NCI-H526 (cell line): ENCODE measurements at regions not wholly inside any gene's neighbourhood (a gene's known extent, or its start where the extent isn't known, plus 50 kb on each side); places are given as distances from the start of the nearest gene placed in this dataset.

ENCODE experiments used
- DNase-seq, 2 experiments: peaks; one replicate each; lab custom pipeline; 2025; lab: John Stamatoyannopoulos, UW

DNA sequence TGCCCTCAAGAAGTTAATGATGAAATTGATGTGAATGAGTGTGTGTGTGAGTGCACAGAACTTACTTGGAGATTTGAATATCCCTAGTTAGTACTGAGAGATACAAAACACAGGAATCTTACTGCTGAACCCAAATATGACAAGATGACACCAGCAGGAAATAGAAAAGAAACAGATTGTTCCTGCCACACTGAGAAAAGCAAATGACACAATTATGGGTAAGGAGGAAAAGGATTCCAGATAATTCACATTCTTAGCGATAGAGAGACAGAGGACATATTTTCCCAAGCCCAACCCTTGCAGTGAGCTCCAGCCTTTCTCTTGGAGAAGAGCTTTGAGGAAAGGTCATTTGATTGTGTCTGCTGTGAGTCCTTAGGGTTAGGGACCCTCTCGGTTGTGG is 105.7 kb upstream of the SMIM21 start:
- no peak for DNase-seq

- no peak for DNase-seq
Observed at GRCh38 chr18:75531851-75532459, 104.5 kb upstream of the SMIM21 start.

DNA sequence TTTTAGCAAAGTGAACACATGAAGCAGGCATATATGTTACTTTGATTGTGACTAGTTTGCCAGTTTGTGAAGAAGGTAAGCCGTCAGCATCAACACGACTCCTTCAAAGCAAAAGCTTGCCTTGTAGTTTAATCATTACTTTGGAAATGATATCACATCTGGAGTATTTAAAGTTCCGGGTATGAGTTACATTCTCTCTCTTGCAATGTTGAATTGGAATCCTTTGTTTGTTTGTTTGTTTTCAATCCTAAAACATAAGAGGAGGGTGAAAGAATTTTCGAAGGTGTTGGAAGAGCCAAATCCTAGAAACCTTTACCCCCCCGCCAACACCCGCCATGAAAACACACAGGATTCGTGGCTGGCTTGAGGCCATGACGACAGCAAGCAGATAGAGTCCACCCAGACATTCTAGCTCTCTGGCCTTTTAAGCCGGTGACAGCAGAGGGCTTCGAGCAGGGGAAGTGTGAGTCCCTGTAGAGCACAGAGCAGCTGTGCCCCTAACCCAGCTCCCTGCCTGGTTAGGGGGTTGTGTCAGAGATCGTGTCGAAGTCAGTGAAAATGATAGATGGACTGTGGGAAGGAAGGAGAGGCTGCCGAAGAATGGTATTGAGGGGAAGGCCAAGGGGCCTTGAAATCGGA is 103.8 kb upstream of the SMIM21 start:
- no peak for DNase-seq

- DNase-seq = no peak
Observed at GRCh38 chr18:75530566-75531211, 103.2 kb upstream of the SMIM21 start.

GRCh38 chr18:75530118-75530517 is 102.6 kb upstream of the SMIM21 start:
- no peak for DNase-seq

- DNase-seq = no peak
Observed at GRCh38 chr18:75529394-75529793, 101.9 kb upstream of the SMIM21 start.

DNA sequence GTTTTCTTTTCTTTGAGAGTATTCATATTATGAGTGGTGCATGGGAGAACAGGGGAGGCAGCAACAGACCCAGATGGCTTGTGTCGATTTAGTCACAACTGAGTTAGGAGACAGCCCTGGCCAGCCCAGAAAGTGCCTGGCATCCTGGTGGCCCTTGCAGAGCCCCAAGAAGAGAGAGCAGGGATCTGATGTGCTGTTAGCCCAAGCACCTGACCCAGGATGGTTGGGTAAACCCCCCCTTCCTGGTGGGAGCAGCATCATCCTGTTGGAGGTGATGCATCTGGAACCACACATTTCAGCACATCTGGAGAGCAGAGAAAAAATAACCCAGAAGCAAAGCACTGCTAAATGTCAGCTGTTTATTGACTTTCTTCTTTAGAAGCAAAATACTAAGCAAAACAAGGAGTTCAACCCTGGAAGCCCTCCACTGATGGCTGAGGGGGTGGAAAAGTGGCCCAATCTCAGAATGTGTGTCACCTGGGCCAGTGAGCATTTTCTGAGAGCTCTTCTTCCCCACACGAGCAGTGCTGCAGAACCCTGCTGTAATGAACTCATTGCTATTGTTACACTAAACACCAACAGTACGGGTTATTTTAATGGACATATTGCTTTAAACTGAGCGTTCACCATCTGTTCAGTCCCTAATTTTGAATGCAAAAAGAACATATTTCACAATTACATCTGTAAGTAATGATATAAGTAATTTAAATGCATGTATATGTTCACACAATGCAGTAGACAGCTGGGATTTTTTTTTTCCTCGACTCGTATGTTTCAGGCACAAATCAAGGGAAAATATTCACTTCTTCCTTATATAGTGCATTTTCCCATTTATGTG is 100.6 kb upstream of the SMIM21 start:
- DNase-seq = no peak

- no peak for DNase-seq
Observed at GRCh38 chr18:75526038-75526437, 98.5 kb upstream of the SMIM21 start.

DNA sequence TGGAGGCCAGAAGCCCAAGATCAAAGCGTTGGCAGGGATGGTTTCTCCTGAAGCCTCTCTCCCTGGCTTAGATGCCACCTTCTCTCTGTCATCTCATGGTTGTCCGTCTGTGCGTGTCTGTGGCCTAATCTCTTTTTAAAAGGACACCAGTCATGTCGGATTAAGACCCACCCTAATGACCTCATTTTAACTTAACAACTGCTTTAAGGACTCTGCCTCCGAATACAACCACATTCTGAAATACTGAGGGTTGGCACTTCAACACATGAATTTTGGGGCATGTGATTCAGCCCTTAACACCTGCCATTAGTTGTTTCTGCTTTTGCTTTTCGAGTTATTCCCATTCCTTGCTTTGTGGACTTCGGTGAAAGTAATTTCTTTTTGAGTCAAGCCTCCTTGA is 97.8 kb upstream of the SMIM21 start:
- DNase-seq = no peak

DNA sequence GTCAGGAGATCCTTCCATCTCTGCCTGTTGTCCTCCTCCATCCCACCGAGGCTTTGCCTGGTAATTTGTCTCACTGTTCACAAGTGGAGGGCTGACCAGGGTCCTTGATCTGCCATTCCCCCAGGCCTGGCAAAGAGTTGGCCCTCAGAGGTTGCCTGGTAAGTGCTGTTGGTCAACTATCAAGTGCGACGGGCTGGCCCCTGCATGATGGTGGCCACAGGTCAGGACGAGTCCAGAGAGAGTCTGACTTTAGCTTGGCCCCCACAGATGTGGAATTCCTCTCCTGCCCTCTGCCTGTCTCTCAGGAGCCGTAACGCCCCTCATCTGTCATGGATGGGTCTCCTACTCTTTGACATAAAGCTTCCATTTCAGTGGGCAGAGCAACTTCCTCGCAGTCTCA is 97.3 kb upstream of the SMIM21 start:
- DNase-seq = no peak

GRCh38 chr18:75524181-75524580 is 96.7 kb upstream of the SMIM21 start:
- DNase-seq = no peak

DNA sequence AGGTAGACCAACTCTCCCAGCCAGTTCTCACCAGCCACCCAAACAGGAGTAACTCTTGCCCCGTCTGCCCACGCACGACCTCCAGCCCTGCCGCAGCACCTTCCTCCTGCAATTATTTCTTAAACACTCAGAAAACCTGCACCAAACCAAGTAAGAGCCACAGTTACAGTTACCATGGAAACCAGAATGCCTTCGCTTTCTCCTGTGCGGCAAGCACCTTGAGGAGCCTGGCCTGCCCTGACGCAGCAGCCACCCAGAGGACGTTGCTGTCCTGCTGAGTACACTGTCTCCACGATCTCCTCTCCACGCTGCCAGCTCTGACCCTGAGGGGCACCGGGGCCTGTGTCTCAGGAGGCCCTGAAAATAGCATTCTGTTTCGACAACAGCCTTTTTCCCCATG is 94.3 kb upstream of the SMIM21 start:
- no peak for DNase-seq

DNA sequence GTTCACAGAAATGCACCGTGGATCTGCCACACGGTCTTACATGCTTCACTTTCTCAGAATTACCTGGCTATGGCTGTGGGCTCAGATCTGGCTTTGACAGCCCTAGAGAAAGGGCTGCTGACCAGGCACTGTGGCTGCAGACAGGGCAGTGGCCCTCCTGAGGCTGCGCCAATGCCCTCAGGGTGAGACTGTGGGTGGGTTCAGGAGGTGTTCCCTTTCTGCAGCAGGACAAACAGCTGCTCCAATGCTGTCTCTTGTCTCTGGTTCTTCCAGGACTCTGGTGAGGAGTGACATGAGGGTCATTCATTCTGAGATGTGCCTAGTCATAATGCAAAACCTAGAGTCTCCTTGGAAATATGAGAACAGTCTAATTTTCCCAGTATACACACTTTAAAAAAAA is 90.5 kb upstream of the SMIM21 start:
- DNase-seq = no peak

- DNase-seq = no peak
Observed at GRCh38 chr18:75517286-75517685, 89.8 kb upstream of the SMIM21 start.

DNA sequence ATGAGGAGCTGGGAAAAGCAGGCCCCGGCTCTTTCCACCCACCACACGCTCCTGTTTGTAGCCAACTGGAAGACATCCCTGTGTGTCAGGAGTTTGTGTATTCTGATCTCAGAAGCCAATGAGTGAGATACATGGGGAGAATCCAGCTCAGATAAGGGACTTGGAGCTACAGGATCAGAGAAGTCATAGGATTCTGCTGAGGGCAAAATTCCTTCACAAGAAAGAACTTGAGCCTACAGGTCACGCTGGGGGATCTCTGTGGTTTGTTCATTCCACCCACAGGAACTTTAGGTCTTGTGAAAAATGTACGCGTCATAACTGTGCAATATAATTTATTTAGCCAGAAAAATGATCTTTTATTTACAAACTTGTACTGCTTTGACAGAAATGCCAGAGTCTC is 80.1 kb upstream of the SMIM21 start:
- DNase-seq = no peak

DNA sequence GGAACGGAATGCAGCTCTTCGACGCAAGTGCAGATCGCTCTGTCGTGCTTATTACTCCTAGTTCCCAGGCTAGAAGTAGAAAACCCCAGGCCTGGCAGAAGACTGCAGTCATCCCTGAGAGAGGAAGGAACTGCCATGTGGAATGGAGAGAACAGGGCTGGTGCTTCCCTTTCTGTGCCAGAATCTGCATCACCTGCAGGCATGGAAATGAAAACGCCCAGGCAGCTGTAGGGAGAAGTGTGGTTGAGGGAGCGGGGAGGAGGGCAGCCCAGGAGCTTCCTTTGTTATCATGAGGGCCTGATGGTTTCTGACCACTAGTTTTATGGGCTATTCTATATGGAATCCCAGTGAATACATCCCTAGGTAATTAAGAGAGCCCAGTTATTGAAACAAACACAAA is 79.4 kb upstream of the SMIM21 start:
- no peak for DNase-seq

- no peak for DNase-seq
Observed at GRCh38 chr18:75504469-75504868, 77.0 kb upstream of the SMIM21 start.

- DNase-seq = no peak
Observed at GRCh38 chr18:75503615-75504014, 76.1 kb upstream of the SMIM21 start.

DNA sequence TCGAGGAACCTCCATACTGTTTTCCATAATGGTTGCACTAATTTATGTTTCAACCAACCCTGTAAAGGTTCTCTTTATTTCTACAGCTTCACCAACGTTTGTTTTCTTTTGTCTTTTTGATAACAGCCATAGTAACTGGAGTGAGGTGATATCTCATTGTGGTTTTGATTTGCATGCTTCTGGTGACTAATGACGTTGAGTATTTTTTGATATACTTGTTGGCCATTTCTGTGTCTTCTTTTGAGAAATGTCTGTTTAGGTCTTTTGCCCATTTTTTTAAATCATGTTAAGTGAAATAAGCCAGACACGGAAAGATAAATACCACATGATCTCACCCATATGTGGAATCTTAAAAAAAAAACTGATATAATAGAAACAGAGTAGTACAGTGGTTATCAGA is 74.8 kb upstream of the SMIM21 start:
- DNase-seq = peak; percentile 45

- DNase-seq = peak in 1 of 2 experiments; percentile 0
Observed at GRCh38 chr18:75500545-75500944, 73.0 kb upstream of the SMIM21 start.

DNA sequence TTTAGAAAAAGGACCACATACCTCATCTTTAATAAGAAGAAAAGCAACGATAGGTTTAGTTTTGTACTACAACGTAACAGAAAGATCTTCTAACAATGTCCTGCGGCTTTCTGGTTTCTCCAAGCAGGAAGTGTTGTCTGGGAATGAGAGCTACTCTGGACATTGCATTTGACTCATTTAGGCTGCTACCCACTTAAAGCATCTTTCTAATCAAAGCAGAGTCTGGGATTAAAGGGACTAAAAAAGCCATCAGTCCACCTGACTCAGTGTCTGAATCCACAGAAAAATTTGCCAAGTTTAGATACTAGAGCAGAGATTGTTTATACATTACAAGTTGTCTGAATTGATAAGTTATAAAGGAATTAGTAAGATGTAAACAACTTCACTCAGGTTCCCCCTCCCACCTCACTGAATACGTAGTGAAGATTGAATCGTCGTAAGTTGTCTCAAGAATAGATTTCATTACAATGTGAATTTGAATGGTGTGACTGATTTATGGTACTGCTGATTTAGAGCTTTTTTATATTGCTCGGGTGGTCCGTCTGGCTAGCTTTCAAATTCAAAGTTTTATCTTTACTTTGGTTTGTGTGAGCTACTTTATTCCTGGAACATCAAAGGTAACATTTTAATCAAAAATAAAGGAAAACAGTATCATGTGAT is 70.2 kb upstream of the SMIM21 start:
- no peak for DNase-seq

- DNase-seq = no peak
Observed at GRCh38 chr18:75496151-75496550, 68.6 kb upstream of the SMIM21 start.
